ENCODE measurements at regions not wholly inside any gene's neighbourhood (a gene's known extent, or its start where the extent isn't known, plus 50 kb on each side); places are given as distances from the start of the nearest gene placed in this dataset.

- TF ChIP-seq ZBTB8A (tag by site-specific recombination; IDR thresholded peaks at IDR 0.05) (no peak), KLF1 (tag by site-specific recombination; IDR thresholded peaks at IDR 0.05) (no peak), CTCF (tag by site-specific recombination; IDR thresholded peaks at IDR 0.05) (no peak), ZNF621 (tag by site-specific recombination; IDR thresholded peaks at IDR 0.05) (no peak), ZNF174 (tag by site-specific recombination; IDR thresholded peaks at IDR 0.05) (no peak), ZNF274 (IDR thresholded peaks at IDR 0.05; ENCODE audit: low read length) (no peak), ZNF274 (tag by site-specific recombination; IDR thresholded peaks at IDR 0.05; ENCODE audit: borderline replicate concordance) (no peak), ZNF404 (tag by site-specific recombination; IDR thresholded peaks at IDR 0.05) (no peak), ZNF169 (tag by site-specific recombination; IDR thresholded peaks at IDR 0.05) (no peak), ZBTB10 (tag by site-specific recombination; IDR thresholded peaks at IDR 0.05) (no peak), REST (tag by site-specific recombination; IDR thresholded peaks at IDR 0.05) (no peak), ZNF354C (tag by site-specific recombination; IDR thresholded peaks at IDR 0.05; ENCODE audit: borderline replicate concordance, low read depth) (no peak), ZBTB26 (tag by site-specific recombination; optimal IDR thresholded peaks at IDR 0.05) (no peak), ZNF311 (tag by site-specific recombination; IDR thresholded peaks at IDR 0.05; ENCODE audit: borderline replicate concordance) (no peak)
These were observed 315.1 kb downstream of the HDGFL1 start for GRCh38 chr6:22884456-22884855.
